LNCAP (cell line): ENCODE measurements at regions not wholly inside any gene's neighbourhood (a gene's known extent, or its start where the extent isn't known, plus 50 kb on each side); places are given as distances from the start of the nearest gene placed in this dataset.

Experiments
- CTCF ChIP-seq: fragments of 450-650 bp; IDR thresholded peaks from 2 replicates; pipeline ENCODE4 v1.5.1; 2017; ENCODE audit warnings: mild to moderate bottlenecking

- TF ChIP-seq CTCF, result no peak
Observed at GRCh38 chr3:154775821-154776548, 304.1 kb upstream of the MME start.

- TF ChIP-seq CTCF, result no peak
Observed at GRCh38 chr3:154766765-154767503, 313.2 kb upstream of the MME start.

GRCh38 chr3:154764856-154765640 is 315.1 kb upstream of the MME start:
- TF ChIP-seq CTCF, result no peak

- no peak for TF ChIP-seq CTCF
Observed at GRCh38 chr3:154762486-154762885, 317.6 kb upstream of the MME start.

- TF ChIP-seq CTCF, result no peak
Observed at GRCh38 chr3:154759966-154760365, 320.2 kb upstream of the MME start.

GRCh38 chr3:154758109-154758868 is 321.8 kb upstream of the MME start:
- peak; percentile 71 for TF ChIP-seq CTCF

- TF ChIP-seq CTCF, result no peak
Observed at GRCh38 chr3:154753101-154753500, 323.1 kb upstream of the GPR149 start.
